SJSA1 (cell line): ENCODE measurements at regions not wholly inside any gene's neighbourhood (a gene's known extent, or its start where the extent isn't known, plus 50 kb on each side); places are given as distances from the start of the nearest gene placed in this dataset.

Experiments used
- DNase-seq, 2 experiments: peaks; one replicate each; pipeline ENCODE4 v3.0.0-alpha.2; 2015 to 2020; ENCODE audit warnings: low spot score in 2 of 2, low read depth in 1 of 2
- H3K27ac ChIP-seq: fragments of 250-450 bp; sonication (Bioruptor Pico); 2 replicates; pipeline ENCODE4 v1.5.1; 2020; ENCODE audit warnings: mild to moderate bottlenecking, moderate library complexity
- H3K27me3 ChIP-seq: fragments of 250-450 bp; sonication (Bioruptor Pico); replicated peaks from 2 replicates; pipeline ENCODE4 v1.5.1; 2020; ENCODE audit warnings: mild to moderate bottlenecking, moderate library complexity
- H3K36me3 ChIP-seq: fragments of 250-450 bp; sonication (Bioruptor Pico); 2 replicates; pipeline ENCODE4 v1.5.1; 2020; ENCODE audit warnings: mild to moderate bottlenecking
- H3K4me1 ChIP-seq: fragments of 250-450 bp; sonication (Bioruptor Pico); replicated peaks from 2 replicates; pipeline ENCODE4 v1.6.1; 2021; ENCODE audit warnings: mild to moderate bottlenecking
- H3K4me3 ChIP-seq: fragments of 250-450 bp; sonication (Bioruptor Pico); 2 replicates; pipeline ENCODE4 v1.5.1; 2020; ENCODE audit warnings: mild to moderate bottlenecking
- H3K9me3 ChIP-seq: fragments of 250-450 bp; sonication (Bioruptor Pico); replicated peaks from 2 replicates; pipeline ENCODE4 v1.5.1; 2020; ENCODE audit warnings: mild to moderate bottlenecking

DNA sequence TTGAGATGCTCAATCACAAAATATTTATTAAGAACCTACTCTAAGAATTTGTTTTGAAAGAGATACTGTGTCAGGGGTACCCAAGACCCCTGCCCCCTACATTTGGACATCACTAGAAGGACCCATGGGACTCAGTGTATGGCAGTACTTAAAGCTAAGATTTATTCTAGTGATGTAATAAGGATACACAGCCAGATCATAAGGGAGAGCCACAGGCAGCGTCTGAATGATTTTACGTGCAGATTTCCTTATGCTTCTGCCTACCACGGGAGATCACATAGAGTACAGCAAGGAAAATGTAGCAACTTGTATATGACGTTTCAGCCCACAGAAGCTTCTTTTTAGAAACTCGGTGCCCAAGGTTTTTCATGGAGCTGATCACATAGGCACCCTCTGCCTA, 172.9 kb downstream of the DEPDC1B start:
- Histone ChIP-seq H3K4me1 (no peaks in the 10 kb centered on the region), H3K4me3 (no peak overlapping the region), H3K9me3 (no peaks in the 10 kb centered on the region), H3K27ac (no peak overlapping the region), H3K36me3 (no peaks in the 10 kb centered on the region), H3K27me3 (no peaks in the 10 kb centered on the region; the same call in 1 of the 2 replicates)
- no peak for DNase-seq

DNA sequence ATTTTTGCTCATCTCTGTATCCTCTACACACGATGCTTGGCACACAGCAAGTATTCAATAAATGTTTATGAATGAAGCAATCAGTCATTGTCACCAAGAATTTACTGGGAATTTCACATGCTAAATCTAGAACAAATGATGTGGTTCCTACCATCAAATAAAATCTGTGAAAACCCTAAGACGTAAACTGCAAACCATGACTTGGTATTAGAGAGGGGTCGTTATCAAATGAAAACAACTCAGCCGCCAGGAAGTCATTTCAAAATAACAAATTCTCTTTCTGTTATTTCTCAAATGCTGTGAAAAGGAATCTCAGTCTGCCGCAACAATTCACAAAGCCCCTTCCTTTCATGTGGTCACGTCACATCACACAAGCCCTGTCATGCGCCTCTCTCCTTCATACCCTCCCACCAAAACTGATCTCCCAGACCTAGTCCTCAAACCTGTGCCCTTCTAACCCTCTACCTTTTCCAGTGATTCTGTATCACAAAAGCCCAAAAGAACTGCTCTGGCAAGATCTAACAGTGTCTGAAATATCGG, 173.6 kb downstream of the DEPDC1B start:
- Histone ChIP-seq H3K27ac (no peak overlapping the region), H3K36me3 (no peaks in the 10 kb centered on the region), H3K4me1 (no peaks in the 10 kb centered on the region), H3K27me3 (no peaks in the 10 kb centered on the region; the same call in 1 of the 2 replicates), H3K9me3 (no peaks in the 10 kb centered on the region), H3K4me3 (no peak overlapping the region)
- DNase-seq = no peak

DNA sequence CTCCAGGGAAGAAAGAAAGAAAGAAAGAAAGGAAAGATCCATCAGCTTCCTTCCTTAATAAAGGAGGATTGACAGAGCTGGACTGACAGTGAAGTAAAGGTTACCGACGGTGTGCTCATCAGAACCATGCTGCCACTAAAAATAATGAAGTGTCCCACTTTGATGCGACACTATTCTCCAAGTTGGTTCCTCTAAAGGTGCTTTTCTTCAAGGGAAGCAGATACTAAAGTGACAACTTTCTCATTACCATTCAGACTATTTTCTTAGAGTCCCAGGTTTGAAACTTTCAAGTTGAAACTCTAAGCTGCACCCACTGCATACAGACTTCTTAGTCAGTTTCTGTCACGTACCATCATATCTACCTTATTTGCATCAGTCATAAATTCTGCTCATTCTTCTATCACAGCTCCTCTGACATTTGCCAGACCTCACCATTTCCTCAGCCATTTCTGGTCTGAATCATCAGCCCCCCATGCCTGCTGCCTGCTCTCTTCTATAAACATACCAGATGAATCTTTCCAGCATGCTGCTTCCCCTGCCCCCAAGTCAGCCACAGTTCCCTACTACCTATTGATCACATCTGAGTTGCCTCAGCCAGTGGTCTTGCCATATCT, 177.6 kb downstream of the DEPDC1B start:
- Histone ChIP-seq H3K27me3 (no peaks in the 10 kb centered on the region; the same call in 1 of the 2 replicates), H3K4me3 (no peak overlapping the region), H3K9me3 (no peaks in the 10 kb centered on the region), H3K4me1 (no peaks in the 10 kb centered on the region), H3K27ac (no peak overlapping the region), H3K36me3 (no peaks in the 10 kb centered on the region)
- no peak for DNase-seq

DNA sequence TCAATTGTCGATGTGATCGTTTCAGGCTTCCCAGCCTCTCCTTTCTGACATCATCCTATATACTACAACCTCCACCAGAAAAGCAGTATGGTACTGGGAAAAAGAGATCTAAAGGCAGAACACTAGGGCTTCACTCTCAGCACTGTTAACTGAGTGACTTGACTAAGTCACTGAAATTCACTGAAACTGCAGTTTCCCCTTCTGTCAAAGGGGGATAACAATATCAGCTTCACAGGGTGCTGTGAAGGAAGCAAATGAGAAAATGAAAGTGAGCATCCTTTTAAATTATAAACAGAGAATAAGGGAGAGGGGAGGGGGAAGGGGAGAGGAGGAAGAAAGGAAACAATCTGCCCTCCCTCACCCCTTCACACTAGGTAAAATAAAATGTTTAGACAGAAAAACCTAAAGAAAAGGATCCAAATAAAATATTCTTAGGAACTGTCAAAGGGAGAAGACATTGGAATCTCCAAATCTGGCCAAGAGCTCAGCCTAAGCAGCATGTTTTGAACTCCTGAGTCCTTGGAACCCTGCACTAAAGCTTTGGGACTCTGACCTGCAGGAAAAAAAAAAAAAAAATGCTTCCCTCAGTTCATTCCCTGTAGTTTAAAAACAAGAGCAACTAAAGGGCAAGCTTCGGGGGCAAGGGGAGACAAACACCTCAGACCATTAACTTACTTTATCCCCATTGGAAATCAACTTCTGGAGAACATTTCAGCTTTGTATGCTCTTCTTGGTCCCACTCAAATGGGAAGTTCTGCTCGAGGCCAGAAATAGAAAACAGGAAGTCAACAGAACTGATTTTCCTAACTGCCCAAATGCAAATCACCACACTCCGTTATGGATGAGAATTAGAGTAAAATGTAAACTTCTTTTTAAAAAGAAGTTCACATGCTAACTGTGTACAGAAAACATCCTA, 178.3 kb downstream of the DEPDC1B start:
- Histone ChIP-seq H3K27ac (no peak overlapping the region), H3K27me3 (no peaks in the 10 kb centered on the region; the same call in 1 of the 2 replicates), H3K4me3 (no peak overlapping the region), H3K9me3 (no peaks in the 10 kb centered on the region), H3K4me1 (no peaks in the 10 kb centered on the region), H3K36me3 (no peaks in the 10 kb centered on the region)
- no peak for DNase-seq

DNA sequence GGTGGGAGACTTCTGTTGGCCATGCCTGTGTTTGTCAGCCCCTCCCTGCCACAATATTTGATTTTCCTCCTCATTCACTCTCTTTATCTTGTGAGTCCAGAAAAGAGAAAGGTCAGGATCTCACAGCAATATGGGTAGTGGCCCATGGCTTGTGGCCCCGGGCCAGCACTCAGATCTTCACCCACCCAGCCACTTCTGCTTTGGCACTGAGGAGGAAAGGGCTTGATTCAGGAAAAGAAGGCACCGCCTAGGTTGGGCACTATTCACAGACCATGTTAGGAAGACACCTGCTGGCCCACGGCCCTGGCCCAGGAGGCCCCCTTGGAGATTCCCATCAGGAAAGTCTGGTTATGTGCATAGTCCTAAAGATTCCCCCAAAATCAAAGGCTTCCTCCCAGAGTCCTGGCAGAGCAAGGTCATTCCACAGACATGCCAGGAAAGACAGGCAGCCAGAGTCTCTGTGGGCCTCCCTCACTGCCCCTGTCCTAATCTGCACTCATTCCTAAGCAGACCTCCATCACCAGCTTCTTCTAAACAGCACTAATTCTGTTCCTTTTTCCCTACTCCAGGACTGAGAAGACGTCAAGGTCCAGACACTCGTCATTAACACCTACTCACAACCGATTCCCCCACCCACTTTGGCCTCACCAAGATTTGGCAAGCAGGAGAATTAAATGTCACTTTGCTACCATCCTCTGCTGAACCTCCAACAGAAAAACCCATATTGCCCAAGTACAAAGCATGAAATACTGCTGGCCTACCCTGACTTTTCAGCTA, 179.3 kb downstream of the DEPDC1B start:
- no peak overlapping the region for H3K4me3 ChIP-seq
- no peaks in the 10 kb centered on the region for H3K9me3 ChIP-seq
- no peaks in the 10 kb centered on the region; the same call in 1 of the 2 replicates for H3K27me3 ChIP-seq
- H3K36me3 ChIP-seq = no peaks in the 10 kb centered on the region
- no peak overlapping the region for H3K27ac ChIP-seq
- DNase-seq = no peak
- no peaks in the 10 kb centered on the region for H3K4me1 ChIP-seq

DNA sequence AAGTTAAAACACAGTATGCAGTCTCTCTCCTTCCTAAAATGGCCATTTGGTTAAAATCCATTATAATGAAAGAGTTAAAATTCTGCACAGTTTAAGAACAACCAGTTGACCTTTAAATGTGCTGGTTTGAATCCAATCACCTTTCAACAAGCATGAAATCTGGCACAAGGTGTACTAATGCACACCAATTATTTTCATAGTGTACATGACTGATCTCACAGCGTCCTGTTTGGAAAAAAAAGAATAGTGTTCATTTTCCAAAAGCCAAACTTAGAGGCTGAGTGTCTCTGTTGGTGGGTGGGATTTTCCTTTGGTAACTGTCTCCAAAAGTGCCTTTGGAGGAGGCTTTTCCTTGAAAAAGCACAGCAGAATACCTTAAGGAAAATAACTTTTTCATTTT, 180.6 kb downstream of the DEPDC1B start:
- Histone ChIP-seq H3K27ac (no peak overlapping the region), H3K4me1 (no peaks in the 10 kb centered on the region), H3K9me3 (no peaks in the 10 kb centered on the region), H3K4me3 (no peak overlapping the region), H3K36me3 (no peaks in the 10 kb centered on the region), H3K27me3 (no peaks in the 10 kb centered on the region)
- no peak for DNase-seq

DNA sequence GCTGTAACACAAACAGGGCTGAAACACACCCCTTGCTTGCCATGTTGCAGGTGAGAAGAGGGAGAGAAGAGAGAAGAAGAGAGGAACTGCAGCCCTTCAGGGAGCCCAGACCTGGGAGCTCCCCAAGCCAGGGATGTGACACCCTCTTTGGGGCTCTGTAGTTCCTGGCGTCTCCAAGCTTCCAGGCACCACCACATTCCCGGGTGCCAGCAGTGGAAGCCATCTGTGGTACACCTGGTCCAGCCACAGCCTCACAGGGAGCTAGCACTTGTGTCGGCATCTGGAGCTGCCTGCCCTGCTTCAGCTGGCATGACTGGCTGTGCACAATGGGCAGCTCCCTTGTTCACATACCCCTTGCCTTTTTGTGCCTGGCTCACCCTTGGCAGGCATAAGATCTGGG, 182.1 kb downstream of the DEPDC1B start:
- H3K9me3 ChIP-seq = no peaks in the 10 kb centered on the region
- no peaks in the 10 kb centered on the region for H3K27me3 ChIP-seq
- H3K36me3 ChIP-seq = no peaks in the 10 kb centered on the region
- DNase-seq = no peak
- H3K27ac ChIP-seq = no peak overlapping the region
- no peak overlapping the region for H3K4me3 ChIP-seq
- H3K4me1 ChIP-seq = no peaks in the 10 kb centered on the region

DNA sequence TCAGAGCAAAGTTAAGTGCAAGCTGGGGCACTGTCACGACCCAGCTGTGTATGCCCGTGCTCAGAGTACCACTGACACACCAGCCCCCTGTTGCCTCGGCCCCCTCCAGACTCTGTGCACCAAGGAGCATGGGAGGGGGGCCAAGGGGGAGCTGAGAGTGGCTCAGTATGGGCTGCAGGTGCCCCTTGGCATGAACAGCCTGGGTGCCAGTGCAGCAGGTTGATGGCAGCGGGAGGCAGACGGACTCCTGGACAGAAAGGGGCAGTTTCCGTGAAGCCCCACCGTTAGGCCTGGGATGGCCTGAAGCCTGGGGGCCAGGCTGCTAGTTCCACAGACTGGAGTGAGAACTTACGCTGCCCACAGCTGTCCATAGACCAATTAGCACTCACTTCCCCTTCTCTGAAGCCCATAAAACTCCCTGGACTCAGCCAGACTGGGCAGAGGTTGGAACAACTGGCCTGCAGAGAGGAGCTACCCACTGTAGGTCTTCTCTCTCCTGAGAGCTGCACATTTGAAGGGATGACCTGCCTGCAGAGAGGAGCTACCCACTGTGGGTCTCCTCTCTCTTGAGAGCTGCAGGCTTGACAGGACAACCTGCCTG, 182.8 kb downstream of the DEPDC1B start:
- no peaks in the 10 kb centered on the region for H3K9me3 ChIP-seq
- no peak overlapping the region for H3K4me3 ChIP-seq
- no peaks in the 10 kb centered on the region for H3K36me3 ChIP-seq
- H3K27me3 ChIP-seq = no peaks in the 10 kb centered on the region
- DNase-seq = no peak
- H3K4me1 ChIP-seq = no peaks in the 10 kb centered on the region
- no peak overlapping the region for H3K27ac ChIP-seq

DNA sequence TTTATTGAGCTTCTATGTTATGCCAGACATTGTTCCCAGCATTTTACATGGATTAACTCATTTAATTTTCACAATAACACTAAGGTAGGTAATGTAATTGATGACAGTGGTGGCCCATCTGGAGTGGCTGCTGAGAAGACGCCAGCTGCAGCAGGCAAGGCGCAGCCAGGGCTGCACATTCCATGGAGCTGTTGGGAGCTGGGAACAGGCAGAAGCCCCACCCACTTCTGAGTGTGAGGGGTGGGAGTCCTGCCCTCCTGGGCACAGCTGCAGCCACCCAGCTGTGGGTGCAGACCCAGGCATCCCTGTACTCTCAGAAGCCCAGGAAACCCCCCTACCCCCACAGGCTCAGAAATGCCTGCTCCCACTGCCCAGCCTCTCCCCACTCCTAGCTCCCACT, 183.3 kb downstream of the DEPDC1B start:
- Histone ChIP-seq H3K9me3 (no peaks in the 10 kb centered on the region), H3K36me3 (no peaks in the 10 kb centered on the region), H3K4me3 (no peak overlapping the region), H3K27ac (no peak overlapping the region), H3K4me1 (no peaks in the 10 kb centered on the region), H3K27me3 (no peaks in the 10 kb centered on the region)
- no peak for DNase-seq

DNA sequence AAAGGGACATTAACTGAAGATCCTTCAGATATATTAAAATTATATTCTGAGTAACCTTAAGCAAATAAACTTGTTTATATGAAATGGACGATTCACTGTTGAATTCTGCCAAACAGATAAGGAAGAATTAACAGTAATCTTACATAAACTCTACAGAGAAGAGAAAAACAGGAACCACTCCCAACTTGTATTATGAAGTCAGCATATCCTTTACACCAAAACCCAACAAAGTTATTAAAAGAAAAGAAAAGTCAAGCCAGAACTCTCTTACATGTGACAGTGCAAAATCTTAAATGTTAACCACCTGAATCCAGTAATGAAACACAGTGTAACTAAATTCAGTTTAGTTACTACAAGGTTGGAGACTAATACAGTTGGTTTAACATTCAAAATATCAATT, 185.8 kb downstream of the DEPDC1B start:
- H3K36me3 ChIP-seq = no peaks in the 10 kb centered on the region
- no peaks in the 10 kb centered on the region for H3K27me3 ChIP-seq
- H3K4me1 ChIP-seq = no peaks in the 10 kb centered on the region
- H3K9me3 ChIP-seq = no peaks in the 10 kb centered on the region
- no peak overlapping the region for H3K27ac ChIP-seq
- H3K4me3 ChIP-seq = no peak overlapping the region
- DNase-seq = no peak

DNA sequence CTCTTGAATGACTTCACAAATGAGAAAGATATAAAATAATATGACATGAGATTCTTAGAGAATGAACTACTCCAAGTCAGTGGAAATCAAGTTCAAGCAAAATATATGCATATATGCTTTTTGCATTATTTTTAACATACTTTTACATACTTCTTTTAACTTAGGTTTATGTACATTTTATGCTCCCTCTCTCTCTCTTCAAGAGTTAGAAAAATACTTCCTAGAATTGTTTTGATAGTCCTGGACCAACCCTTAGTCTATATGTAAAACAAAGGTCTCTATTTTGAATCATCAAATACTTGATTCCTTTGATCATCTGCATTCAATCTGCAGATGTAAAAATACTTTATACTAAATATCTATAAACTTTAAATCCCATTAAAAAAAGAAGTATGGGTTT, 187.8 kb downstream of the DEPDC1B start:
- no peaks in the 10 kb centered on the region for H3K4me1 ChIP-seq
- H3K27me3 ChIP-seq = 0 out of 2 replicates have a peak, but pooled peaks cover 4% of the 10 kb centered on the region
- DNase-seq = no peak
- no peaks in the 10 kb centered on the region for H3K9me3 ChIP-seq
- H3K36me3 ChIP-seq = no peaks in the 10 kb centered on the region
- H3K27ac ChIP-seq = no peak overlapping the region
- H3K4me3 ChIP-seq = no peak overlapping the region

DNA sequence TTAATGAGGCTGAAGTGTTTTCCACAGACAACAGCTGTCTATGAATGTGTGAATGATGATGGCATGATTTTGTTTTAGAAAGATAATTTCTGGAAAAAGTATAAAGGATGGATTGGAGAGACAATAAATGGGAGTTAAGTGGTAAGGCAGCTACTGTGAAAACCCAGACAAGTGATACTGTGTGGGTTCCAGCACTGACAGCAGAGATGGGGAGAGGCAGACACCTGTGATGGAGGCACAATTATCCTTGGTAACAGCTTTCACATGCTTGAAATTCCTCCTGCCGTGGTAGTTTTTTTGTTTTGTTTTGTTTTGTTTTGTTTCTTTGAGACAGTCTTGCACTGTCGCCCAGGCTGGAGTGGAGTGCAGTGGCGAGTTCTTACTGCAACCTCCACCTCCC, 189.3 kb downstream of the DEPDC1B start:
- no peaks in the 10 kb centered on the region for H3K4me1 ChIP-seq
- DNase-seq = no peak
- no peak overlapping the region for H3K4me3 ChIP-seq
- 0 out of 2 replicates have a peak, but pooled peaks cover 4% of the 10 kb centered on the region for H3K27me3 ChIP-seq
- no peaks in the 10 kb centered on the region for H3K36me3 ChIP-seq
- H3K27ac ChIP-seq = no peak overlapping the region
- no peaks in the 10 kb centered on the region for H3K9me3 ChIP-seq

DNA sequence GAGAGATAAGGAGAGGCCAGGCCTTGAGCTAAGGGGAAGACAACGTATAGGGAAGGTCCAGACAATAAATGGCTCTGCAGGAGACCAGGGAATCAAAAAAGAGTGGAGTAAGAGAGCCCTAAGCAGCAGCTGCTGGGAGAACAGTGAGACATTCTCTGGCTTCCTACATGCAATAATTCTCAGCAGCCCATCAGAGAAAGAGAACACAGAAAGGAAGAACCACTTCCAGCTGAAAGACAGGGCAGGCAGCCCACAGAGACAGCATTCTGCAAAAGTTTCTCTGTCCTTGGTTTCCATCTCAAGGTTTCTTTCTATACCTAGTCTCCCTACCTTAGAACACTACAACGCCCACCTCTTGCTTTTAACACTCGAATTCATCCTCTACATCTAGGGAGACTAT, 189.9 kb downstream of the DEPDC1B start:
- Histone ChIP-seq H3K9me3 (no peaks in the 10 kb centered on the region), H3K4me3 (no peak overlapping the region), H3K27ac (no peak overlapping the region), H3K27me3 (0 out of 2 replicates have a peak, but pooled peaks cover 4% of the 10 kb centered on the region), H3K4me1 (no peaks in the 10 kb centered on the region), H3K36me3 (no peaks in the 10 kb centered on the region)
- no peak for DNase-seq
